Loucy (cell line): ENCODE measurements at regions not wholly inside any gene's neighbourhood (a gene's known extent, or its start where the extent isn't known, plus 50 kb on each side); places are given as distances from the start of the nearest gene placed in this dataset.
"Not testable (repeated sequence)": the region's sequence is repeated elsewhere in the genome, so short reads cannot be mapped to it uniquely, and the experiment has no call there.

Experiments
- H2AFZ ChIP-seq: fragments of 200-600 bp; sonication (generic); 2 replicates; pipeline ENCODE4 v1.6.0; 2016; ENCODE audit warnings: antibody characterized with exemption, mild to moderate bottlenecking, low read length, moderate library complexity
- H3F3A ChIP-seq: fragments of 200-600 bp; 2 replicates; pipeline ENCODE4 v1.6.0; 2016; ENCODE audit warnings: antibody characterized with exemption, low read depth, mild to moderate bottlenecking
- H3K27me3 ChIP-seq: fragments of 200-600 bp; sonication (generic); 2 replicates; pipeline ENCODE4 v1.6.1; 2014; ENCODE audit warnings: low read length, mild to moderate bottlenecking; ENCODE audit not compliant: insufficient read depth, poor library complexity, severe bottlenecking
- H3K36me3 ChIP-seq: fragments of 200-600 bp; sonication (generic); 2 replicates; pipeline ENCODE4 v1.6.1; 2016; ENCODE audit warnings: low read length; ENCODE audit not compliant: insufficient read depth
- H3K4me1 ChIP-seq: fragments of 200-600 bp; sonication (generic); 2 replicates; pipeline ENCODE4 v1.5.1; 2014; ENCODE audit warnings: low read length, mild to moderate bottlenecking; ENCODE audit not compliant: insufficient read depth, poor library complexity, severe bottlenecking
- H3K4me2 ChIP-seq: fragments of 200-600 bp; sonication (generic); 2 replicates; pipeline ENCODE4 v1.6.0; 2014; ENCODE audit warnings: antibody characterized with exemption, low read length, low read depth, mild to moderate bottlenecking; ENCODE audit not compliant: poor library complexity, severe bottlenecking
- H3K4me3 ChIP-seq: fragments of 200-600 bp; sonication (generic); 2 replicates; pipeline ENCODE4 v1.5.1; 2014; ENCODE audit warnings: low read length, mild to moderate bottlenecking, mixed read lengths; ENCODE audit not compliant: poor library complexity, severe bottlenecking
- H3K79me2 ChIP-seq: fragments of 200-600 bp; sonication (generic); 2 replicates; pipeline ENCODE4 v1.6.1; 2014; ENCODE audit warnings: low read length; ENCODE audit not compliant: insufficient read depth
- H3K9ac ChIP-seq: fragments of 200-600 bp; sonication (generic); 2 replicates; pipeline ENCODE4 v1.6.0; 2014; ENCODE audit warnings: mild to moderate bottlenecking, low read depth, low read length, moderate library complexity; ENCODE audit not compliant: poor library complexity, severe bottlenecking
- H3K9me2 ChIP-seq: fragments of 200-600 bp; sonication (generic); replicated peaks from 2 replicates; pipeline ENCODE4 v1.6.1; 2016; ENCODE audit warnings: low read depth, low read length, mixed read lengths
- H3K9me3 ChIP-seq: fragments of 200-600 bp; sonication (generic); 2 replicates; pipeline ENCODE4 v1.6.1; 2014; ENCODE audit warnings: mild to moderate bottlenecking, antibody characterized with exemption, low read length, low read depth; ENCODE audit not compliant: insufficient read depth
- H4K20me1 ChIP-seq: fragments of 200-600 bp; sonication (generic); 2 replicates; pipeline ENCODE4 v1.6.0; 2014; ENCODE audit warnings: antibody characterized with exemption, low read length, mild to moderate bottlenecking; ENCODE audit not compliant: insufficient read depth, poor library complexity, severe bottlenecking
- CTCF ChIP-seq: fragments of 200-600 bp; sonication (generic); conservative IDR thresholded peaks from 2 replicates; pipeline ENCODE4 v1.5.1; 2014; ENCODE audit warnings: mild to moderate bottlenecking, antibody characterized with exemption, low read length

- H2AFZ ChIP-seq, H3K27me3 ChIP-seq, H3K36me3 ChIP-seq, H3K9me3 ChIP-seq, H3K9me2 ChIP-seq, H4K20me1 ChIP-seq, H3F3A ChIP-seq: not testable (repeated sequence)
- TF ChIP-seq CTCF, result peak; percentile 57
- Histone ChIP-seq H3K4me3 (peak overlapping the region; percentile 65), H3K4me1 (peaks cover 41% of the 10 kb centered on the region), H3K9ac (peak overlapping the region; percentile 75), H3K79me2 (peaks cover 41% of the 10 kb centered on the region), H3K4me2 (peak overlapping the region; percentile 62)
These were observed 808.2 kb downstream of the TMEM121 start for GRCh38 chr14:106334428-106335109.

- not testable (repeated sequence) for H3K27me3 ChIP-seq, H4K20me1 ChIP-seq, H3K36me3 ChIP-seq, H3F3A ChIP-seq, H3K9me2 ChIP-seq, H3K9me3 ChIP-seq, H2AFZ ChIP-seq
- Histone ChIP-seq H3K4me1 (peaks cover 44% of the 10 kb centered on the region), H3K9ac (peak overlapping the region; percentile 75), H3K4me3 (peak overlapping the region; percentile 65), H3K4me2 (peak overlapping the region; percentile 62), H3K79me2 (peaks cover 40% of the 10 kb centered on the region)
These were observed 808.7 kb downstream of the TMEM121 start for GRCh38 chr14:106335110-106335429.

- H3K9me3 ChIP-seq, H2AFZ ChIP-seq: not testable (repeated sequence)
These were observed 812.4 kb downstream of the TMEM121 start for GRCh38 chr14:106338775-106339174.

GRCh38 chr14:106340658-106341057 lies 814.3 kb downstream of the TMEM121 start:
- H3K36me3 ChIP-seq, H3K79me2 ChIP-seq, H3K9me3 ChIP-seq, H3K9me2 ChIP-seq, H3K9ac ChIP-seq, H3K27me3 ChIP-seq, H3K4me3 ChIP-seq, H4K20me1 ChIP-seq, H2AFZ ChIP-seq: not testable (repeated sequence)
- Histone ChIP-seq H3F3A (peaks cover 20% of the 10 kb centered on the region), H3K4me1 (peaks cover 53% of the 10 kb centered on the region), H3K4me2 (peak overlapping the region; percentile 16)

More at GRCh38 chr14:106338775-106339174, 812.4 kb downstream of the TMEM121 start:
- not testable (repeated sequence) for H3K27me3 ChIP-seq, H3K9me2 ChIP-seq, H3K79me2 ChIP-seq, H3K4me3 ChIP-seq, H3K36me3 ChIP-seq, H4K20me1 ChIP-seq, H3K9ac ChIP-seq, H3K4me2 ChIP-seq, H3F3A ChIP-seq
- H3K4me1 ChIP-seq, result peaks cover 41% of the 10 kb centered on the region

GRCh38 chr14:106341161-106341560 lies 814.8 kb downstream of the TMEM121 start:
- H3K36me3 ChIP-seq, H3K79me2 ChIP-seq, H3K9me2 ChIP-seq, H3K4me3 ChIP-seq, H4K20me1 ChIP-seq, H3K9ac ChIP-seq, H3K27me3 ChIP-seq, H3K9me3 ChIP-seq, H2AFZ ChIP-seq: not testable (repeated sequence)
- H3K4me2 ChIP-seq, result peak overlapping the region; percentile 6
- peaks cover 54% of the 10 kb centered on the region for H3K4me1 ChIP-seq
- H3F3A ChIP-seq, result peaks cover 25% of the 10 kb centered on the region
